ENCODE measurements at regions not wholly inside any gene's neighbourhood (a gene's known extent, or its start where the extent isn't known, plus 50 kb on each side); places are given as distances from the start of the nearest gene placed in this dataset.

DNA sequence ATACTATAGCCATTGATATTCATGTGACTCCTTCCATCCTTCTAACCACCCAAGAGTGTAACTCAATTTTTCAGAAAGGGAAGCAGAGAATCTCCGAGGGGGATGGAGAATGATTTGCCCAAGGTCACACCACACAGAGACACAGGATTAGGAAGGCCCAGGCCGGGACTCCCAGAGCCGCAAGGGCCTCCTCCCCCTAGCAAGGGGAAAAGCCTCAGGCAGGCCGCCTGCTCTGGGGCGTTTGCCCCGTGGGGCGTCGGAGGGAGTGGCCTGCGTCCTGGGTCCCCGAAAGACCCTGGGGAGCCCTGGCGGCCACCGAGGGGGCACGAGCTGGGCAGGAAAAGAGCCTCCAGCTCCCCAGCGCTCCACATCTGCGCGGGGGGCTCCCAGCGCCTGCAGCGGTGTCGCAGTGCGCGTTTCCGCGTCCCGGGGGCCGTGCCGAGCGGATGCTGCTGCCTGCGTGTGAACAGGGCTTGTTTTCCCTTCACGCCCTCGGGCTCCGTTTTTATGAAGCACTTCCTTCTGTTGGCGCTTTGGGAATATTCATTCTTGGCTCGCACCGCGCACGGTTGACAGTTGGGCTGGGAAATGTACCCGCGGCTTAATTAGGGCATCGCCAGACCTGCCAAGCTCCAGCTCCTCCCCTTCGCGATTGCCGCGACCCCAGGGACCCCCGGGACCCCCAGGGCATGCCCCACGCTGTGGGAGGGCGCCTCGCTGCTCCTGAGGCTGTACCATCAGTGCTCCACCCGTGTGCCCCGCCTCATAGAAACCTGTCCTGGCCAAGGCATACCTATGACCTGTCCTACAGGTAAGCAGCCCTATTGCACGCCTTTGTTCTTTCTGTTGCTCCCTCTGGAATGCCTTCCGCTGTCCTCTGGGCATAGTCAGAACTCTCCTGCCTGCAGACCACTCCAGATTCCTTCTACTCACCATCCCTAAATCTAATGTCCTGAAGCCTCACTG is 158.9 kb upstream of the GLI2 start:
- TF ChIP-seq, protein P1, sequence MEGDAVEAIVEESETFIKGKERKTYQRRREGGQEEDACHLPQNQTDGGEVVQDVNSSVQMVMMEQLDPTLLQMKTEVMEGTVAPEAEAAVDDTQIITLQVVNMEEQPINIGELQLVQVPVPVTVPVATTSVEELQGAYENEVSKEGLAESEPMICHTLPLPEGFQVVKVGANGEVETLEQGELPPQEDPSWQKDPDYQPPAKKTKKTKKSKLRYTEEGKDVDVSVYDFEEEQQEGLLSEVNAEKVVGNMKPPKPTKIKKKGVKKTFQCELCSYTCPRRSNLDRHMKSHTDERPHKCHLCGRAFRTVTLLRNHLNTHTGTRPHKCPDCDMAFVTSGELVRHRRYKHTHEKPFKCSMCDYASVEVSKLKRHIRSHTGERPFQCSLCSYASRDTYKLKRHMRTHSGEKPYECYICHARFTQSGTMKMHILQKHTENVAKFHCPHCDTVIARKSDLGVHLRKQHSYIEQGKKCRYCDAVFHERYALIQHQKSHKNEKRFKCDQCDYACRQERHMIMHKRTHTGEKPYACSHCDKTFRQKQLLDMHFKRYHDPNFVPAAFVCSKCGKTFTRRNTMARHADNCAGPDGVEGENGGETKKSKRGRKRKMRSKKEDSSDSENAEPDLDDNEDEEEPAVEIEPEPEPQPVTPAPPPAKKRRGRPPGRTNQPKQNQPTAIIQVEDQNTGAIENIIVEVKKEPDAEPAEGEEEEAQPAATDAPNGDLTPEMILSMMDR (IDR thresholded peaks at IDR 0.05) = no peak
- TF ChIP-seq EZH2phosphoT487 (IDR thresholded peaks at IDR 0.05) (no peak), EZH2 (IDR thresholded peaks at IDR 0.05) (no peak)
